Neural cell (in vitro differentiated cells): ENCODE measurements at regions not wholly inside any gene's neighbourhood (a gene's known extent, or its start where the extent isn't known, plus 50 kb on each side); places are given as distances from the start of the nearest gene placed in this dataset.
"Not testable (repeated sequence)": the region's sequence is repeated elsewhere in the genome, so short reads cannot be mapped to it uniquely, and the experiment has no call there.

ENCODE experiments used
- H2AFZ ChIP-seq: fragments of 200-600, 300-800 bp; sonication (generic), shearing (Covaris generic); 2 replicates; pipeline ENCODE4 v1.6.0; 2014; ENCODE audit warnings: low read depth, mild to moderate bottlenecking, antibody characterized with exemption, low read length, moderate library complexity
- H3F3A ChIP-seq: fragments of 200-600 bp; shearing (Covaris generic); 2 replicates; pipeline ENCODE4 v1.6.1; 2016; ENCODE audit warnings: mild to moderate bottlenecking, moderate library complexity, mixed read lengths, antibody characterized with exemption, low read length; ENCODE audit not compliant: insufficient read depth, poor library complexity, severe bottlenecking
- H3K27ac ChIP-seq: fragments of 200-600, 300-800 bp; sonication (generic), shearing (Covaris generic); 2 replicates; pipeline ENCODE4 v1.5.1; 2014; ENCODE audit warnings: mild to moderate bottlenecking, low read length, moderate library complexity
- H3K27me3 ChIP-seq: fragments of 300-800, 200-600 bp; sonication (generic), shearing (Covaris generic); 2 replicates; pipeline ENCODE4 v1.6.0; 2014; ENCODE audit warnings: mild to moderate bottlenecking, low read depth, low read length, moderate library complexity; ENCODE audit not compliant: insufficient read depth
- H3K36me3 ChIP-seq: fragments of 300-800, 200-600 bp; sonication (generic), shearing (Covaris generic); 2 replicates; pipeline ENCODE4 v1.5.1; 2014; ENCODE audit warnings: mild to moderate bottlenecking, antibody characterized with exemption, low read length, moderate library complexity; ENCODE audit not compliant: insufficient read depth
- H3K4me2 ChIP-seq: fragments of 300-800, 200-600 bp; sonication (generic), shearing (Covaris generic); 2 replicates; pipeline ENCODE4 v1.6.0; 2014; ENCODE audit warnings: mild to moderate bottlenecking, low read length
- H3K4me3 ChIP-seq: fragments of 300-800, 200-600 bp; sonication (generic), shearing (Covaris generic); 2 replicates; pipeline ENCODE4 v1.5.1; 2014; ENCODE audit warnings: mild to moderate bottlenecking, low read length, moderate library complexity
- H3K79me2 ChIP-seq: fragments of 200-600 bp; shearing (Covaris generic); replicated peaks from 2 replicates; pipeline ENCODE4 v1.6.0; 2014; ENCODE audit warnings: mild to moderate bottlenecking, low read length, moderate library complexity; ENCODE audit not compliant: insufficient read depth
- H3K9ac ChIP-seq: fragments of 300-800, 200-600 bp; sonication (generic), shearing (Covaris generic); 2 replicates; pipeline ENCODE4 v1.6.1; 2016; ENCODE audit warnings: mild to moderate bottlenecking, low read length, mixed read lengths
- H3K9me2 ChIP-seq: fragments of 200-600 bp; shearing (Covaris generic); 2 replicates; pipeline ENCODE4 v1.6.1; 2016; ENCODE audit warnings: mild to moderate bottlenecking, low read length, mixed read lengths; ENCODE audit not compliant: insufficient read depth
- H3K9me3 ChIP-seq: fragments of 200-600, 300-800 bp; sonication (generic), shearing (Covaris generic); 2 replicates; pipeline ENCODE4 v1.6.1; 2016; ENCODE audit warnings: mild to moderate bottlenecking, mixed run types, low read length, moderate library complexity, mixed read lengths
- H4K20me1 ChIP-seq: fragments of 200-600 bp; shearing (Covaris generic); 2 replicates; pipeline ENCODE4 v1.6.1; 2016; ENCODE audit warnings: mild to moderate bottlenecking, mixed run types; ENCODE audit not compliant: insufficient read depth
- CTCF ChIP-seq: fragments of 450-650 bp; IDR thresholded peaks from 2 replicates; pipeline ENCODE4 v1.5.1; 2014; ENCODE audit warnings: antibody characterized with exemption, mild to moderate bottlenecking, moderate library complexity; ENCODE audit not compliant: poor library complexity, severe bottlenecking
- EP300 ChIP-seq: fragments of 450-650 bp; conservative IDR thresholded peaks from 2 replicates; pipeline ENCODE4 v1.6.1; 2014; ENCODE audit warnings: antibody characterized with exemption, mild to moderate bottlenecking, moderate library complexity; ENCODE audit not compliant: poor library complexity, severe bottlenecking
- EZH2 ChIP-seq: fragments of 200-600, 300-800 bp; shearing (Covaris generic), sonication (generic); IDR thresholded peaks from 2 replicates; pipeline ENCODE4 v1.6.1; 2014; ENCODE audit warnings: antibody characterized with exemption, low read length, borderline replicate concordance, mild to moderate bottlenecking; ENCODE audit not compliant: insufficient read depth, poor library complexity, severe bottlenecking
- MXI1 ChIP-seq: fragments of 450-650 bp; conservative IDR thresholded peaks from 2 replicates; pipeline ENCODE4 v1.6.1; 2014; ENCODE audit warnings: antibody characterized with exemption, mild to moderate bottlenecking; ENCODE audit not compliant: poor library complexity, severe bottlenecking
- POLR2AphosphoS5 ChIP-seq: IDR thresholded peaks from 2 replicates; pipeline ENCODE4 v1.6.1; 2012
- RAD21 ChIP-seq: fragments of 450-650 bp; conservative IDR thresholded peaks from 2 replicates; pipeline ENCODE4 v1.6.1; 2014; ENCODE audit warnings: antibody characterized with exemption, mild to moderate bottlenecking, moderate library complexity
- REST ChIP-seq: IDR thresholded peaks from 2 replicates; pipeline ENCODE4 v1.6.1; 2012; ENCODE audit warnings: borderline replicate concordance
- SMC3 ChIP-seq: fragments of 450-650 bp; conservative IDR thresholded peaks from 2 replicates; pipeline ENCODE4 v1.6.1; 2014; ENCODE audit warnings: antibody characterized with exemption, mild to moderate bottlenecking, moderate library complexity; ENCODE audit not compliant: poor library complexity
- TAF1 ChIP-seq: IDR thresholded peaks from 2 replicates; pipeline ENCODE4 v1.6.1; 2012; ENCODE audit warnings: low read depth

GRCh38 chr6:144410574-144410973 lies 125.4 kb downstream of the UTRN start:
- not testable (repeated sequence) for H3K9me3 ChIP-seq, H3K4me3 ChIP-seq, H3K9ac ChIP-seq, H4K20me1 ChIP-seq, H2AFZ ChIP-seq, H3K27me3 ChIP-seq, H3K79me2 ChIP-seq, H3K9me2 ChIP-seq, H3K27ac ChIP-seq, H3K36me3 ChIP-seq, H3K4me2 ChIP-seq, H3F3A ChIP-seq

- no peak overlapping the region for H3K4me3 ChIP-seq
- H3K9me3 ChIP-seq = no peaks in the 10 kb centered on the region
- H3K79me2 ChIP-seq = no peaks in the 10 kb centered on the region
- no peak for TF ChIP-seq MXI1
- TF ChIP-seq SMC3 = no peak
- TF ChIP-seq RAD21 = no peak
- no peak for TF ChIP-seq POLR2AphosphoS5
- TF ChIP-seq EP300 = no peak
- no peak for TF ChIP-seq CTCF
- TF ChIP-seq REST = no peak
- no peak for TF ChIP-seq TAF1
- no peak for TF ChIP-seq EZH2
- no peak overlapping the region for H3K9ac ChIP-seq
- H3K27me3 ChIP-seq = no peaks in the 10 kb centered on the region
- no peak overlapping the region for H3K27ac ChIP-seq
- no peaks in the 10 kb centered on the region for H3K36me3 ChIP-seq
- no peak overlapping the region for H2AFZ ChIP-seq
- H3K4me2 ChIP-seq = no peak overlapping the region
- no peaks in the 10 kb centered on the region for H3K9me2 ChIP-seq
- no peaks in the 10 kb centered on the region for H4K20me1 ChIP-seq
- no peaks in the 10 kb centered on the region for H3F3A ChIP-seq
Measured at GRCh38 chr6:144411531-144412165, 126.5 kb downstream of the UTRN start.

- Histone ChIP-seq H3K9me2 (no peaks in the 10 kb centered on the region), H3K9ac (no peak overlapping the region), H3K4me2 (no peak overlapping the region), H4K20me1 (no peaks in the 10 kb centered on the region), H3K27me3 (no peaks in the 10 kb centered on the region), H3F3A (no peaks in the 10 kb centered on the region), H3K36me3 (no peaks in the 10 kb centered on the region), H3K79me2 (no peaks in the 10 kb centered on the region), H2AFZ (no peak overlapping the region), H3K4me3 (no peak overlapping the region), H3K9me3 (no peaks in the 10 kb centered on the region), H3K27ac (no peak overlapping the region)
- no peak for TF ChIP-seq REST
- no peak for TF ChIP-seq SMC3
- TF ChIP-seq POLR2AphosphoS5 = no peak
- TF ChIP-seq EP300 = no peak
- no peak for TF ChIP-seq TAF1
- TF ChIP-seq MXI1 = no peak
- TF ChIP-seq EZH2 = no peak
- no peak for TF ChIP-seq RAD21
- TF ChIP-seq CTCF = no peak
Measured at GRCh38 chr6:144413418-144413817, 128.3 kb downstream of the UTRN start.
